ENCODE measurements at regions not wholly inside any gene's neighbourhood (a gene's known extent, or its start where the extent isn't known, plus 50 kb on each side); places are given as distances from the start of the nearest gene placed in this dataset.

DNA sequence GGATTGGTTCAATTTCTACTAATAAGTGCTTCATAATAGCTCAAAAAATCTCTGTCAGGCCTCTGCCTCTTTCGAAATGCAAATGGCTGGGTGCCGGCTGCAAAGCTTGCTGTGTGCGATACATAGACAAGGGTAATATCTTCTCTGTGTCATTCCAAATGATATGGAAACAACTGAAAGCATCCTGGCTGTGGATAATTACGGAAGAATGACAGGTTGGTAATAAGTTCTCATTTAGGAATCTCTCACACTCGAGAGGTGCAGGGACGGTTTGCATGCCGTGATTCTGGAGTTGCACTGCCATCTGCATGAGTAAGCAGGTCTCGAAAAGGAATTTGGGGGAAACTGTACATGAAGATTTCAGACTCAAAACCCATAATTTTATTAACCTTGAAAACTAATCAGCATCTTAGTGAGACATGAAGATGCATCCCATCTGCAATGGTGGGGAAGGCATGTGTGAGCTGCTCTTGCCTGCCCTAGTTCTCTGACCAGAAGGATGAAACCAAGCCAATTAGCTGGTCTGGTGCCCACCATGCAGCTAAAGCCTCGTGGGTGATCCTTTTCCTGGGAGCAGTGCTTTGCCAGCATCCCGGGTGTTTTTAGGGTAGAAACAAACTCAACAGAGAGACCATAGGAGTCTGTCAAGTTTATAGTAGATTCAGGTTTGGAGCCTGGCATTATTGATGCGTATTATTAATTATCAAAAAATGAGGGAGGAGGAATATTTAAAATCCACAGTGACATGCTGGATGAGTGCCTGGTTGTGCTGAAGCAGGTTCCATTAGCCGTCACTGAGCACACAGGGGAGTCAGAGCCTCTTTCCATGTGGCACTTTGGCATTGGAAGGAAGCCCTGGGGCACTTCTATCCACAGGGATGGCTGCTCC, 503.6 kb upstream of the MGMT start:
- no peak for DNase-seq (ENCODE audit: insufficient read length, low spot score)
- no peak for FAIRE-seq

DNA sequence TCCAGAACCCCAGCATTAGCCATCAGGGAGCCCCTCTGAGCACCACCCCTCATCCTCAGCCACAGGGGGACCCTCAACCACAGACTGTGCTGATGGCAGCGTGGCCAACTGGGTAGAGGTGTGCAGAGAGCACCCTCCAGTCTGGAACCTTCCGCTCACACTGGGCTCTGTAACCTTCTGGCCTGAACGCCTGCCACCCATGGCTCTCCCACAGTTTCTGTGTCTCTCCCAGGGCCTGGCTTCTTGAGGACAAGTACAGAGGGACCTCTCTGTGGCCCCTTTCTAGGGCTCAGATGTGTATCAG, 503.0 kb upstream of the MGMT start:
- FAIRE-seq (no peak), DNase-seq (ENCODE audit: insufficient read length, low spot score) (no peak)

- DNase-seq (ENCODE audit: insufficient read length, low spot score), result no peak
- FAIRE-seq, result no peak
Measured at GRCh38 chr10:128967980-128968756, 498.9 kb upstream of the MGMT start.

DNA sequence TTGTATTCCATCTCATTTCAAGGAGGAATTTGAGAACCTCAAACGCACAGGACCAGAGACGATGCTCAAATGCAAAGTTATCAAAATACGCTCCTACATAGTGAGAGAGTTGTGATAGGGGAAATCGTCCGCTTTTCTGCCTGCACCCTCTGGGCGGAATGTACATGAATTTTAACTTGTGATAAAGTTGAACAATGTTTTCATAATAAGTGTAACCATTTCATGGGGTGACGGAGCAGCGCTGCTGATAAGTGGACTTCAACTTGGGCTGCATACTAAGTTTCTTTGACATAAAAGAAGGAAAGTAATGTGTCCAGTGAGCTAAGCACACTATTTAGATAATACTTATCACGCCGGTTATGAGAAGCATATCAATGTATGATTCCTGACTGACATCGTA, 497.5 kb upstream of the MGMT start:
- DNase-seq (ENCODE audit: insufficient read length, low spot score), result no peak
- no peak for FAIRE-seq

DNA sequence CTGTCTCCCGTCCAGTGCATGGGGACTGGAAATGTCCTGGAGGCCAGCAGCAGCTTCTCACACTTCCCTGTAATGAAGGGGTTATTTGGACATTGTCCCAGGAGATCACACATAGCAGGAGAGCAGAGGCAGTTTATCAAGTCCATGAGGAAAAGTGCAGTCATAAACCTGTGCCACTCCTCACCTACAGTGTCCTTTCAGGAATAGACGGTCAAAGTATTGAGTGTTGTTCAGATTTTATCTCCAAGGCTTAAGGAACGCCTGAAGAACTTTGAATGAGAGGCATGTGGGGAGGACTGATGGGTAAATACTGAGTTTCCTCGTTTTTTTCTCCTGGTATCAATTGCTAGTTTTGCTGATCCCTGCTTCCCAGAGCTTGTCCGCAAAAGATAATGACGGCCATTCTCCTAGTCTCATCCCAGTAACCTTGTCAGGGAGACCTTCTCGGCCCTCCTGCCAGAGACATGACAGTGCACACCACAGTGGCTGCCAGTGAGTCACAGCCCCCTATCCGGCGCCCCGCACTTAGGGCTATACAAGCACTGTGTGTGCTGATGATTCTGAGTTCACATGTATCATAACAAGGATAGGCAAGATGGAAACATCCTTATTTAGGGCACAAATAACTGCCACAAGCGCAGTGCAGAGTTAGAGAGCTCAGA, 495.5 kb upstream of the MGMT start:
- no peak for FAIRE-seq
- DNase-seq (ENCODE audit: insufficient read length, low spot score), result no peak

DNA sequence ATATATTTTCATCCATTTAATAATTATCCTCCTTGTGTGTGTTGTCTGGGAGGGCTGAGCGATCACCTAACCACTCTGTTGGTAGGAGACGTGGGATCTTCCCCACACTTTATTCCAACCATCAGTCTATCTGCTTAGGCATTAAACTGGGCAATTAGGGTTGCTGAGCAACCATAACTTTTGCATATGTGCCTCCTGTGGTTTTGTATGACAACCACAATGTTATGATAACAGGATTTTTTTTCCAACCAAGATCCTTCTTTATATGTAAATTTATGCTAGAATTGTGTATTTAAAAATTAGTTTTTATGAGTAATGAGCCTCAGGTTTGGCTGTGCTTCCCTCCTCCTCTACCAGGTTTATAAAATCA, 495.0 kb upstream of the MGMT start:
- no peak for FAIRE-seq
- DNase-seq (ENCODE audit: insufficient read length, low spot score), result no peak

- DNase-seq (ENCODE audit: insufficient read length, low spot score) (no peak), FAIRE-seq (no peak)
Measured at GRCh38 chr10:128973221-128973620, 493.8 kb upstream of the MGMT start.

DNA sequence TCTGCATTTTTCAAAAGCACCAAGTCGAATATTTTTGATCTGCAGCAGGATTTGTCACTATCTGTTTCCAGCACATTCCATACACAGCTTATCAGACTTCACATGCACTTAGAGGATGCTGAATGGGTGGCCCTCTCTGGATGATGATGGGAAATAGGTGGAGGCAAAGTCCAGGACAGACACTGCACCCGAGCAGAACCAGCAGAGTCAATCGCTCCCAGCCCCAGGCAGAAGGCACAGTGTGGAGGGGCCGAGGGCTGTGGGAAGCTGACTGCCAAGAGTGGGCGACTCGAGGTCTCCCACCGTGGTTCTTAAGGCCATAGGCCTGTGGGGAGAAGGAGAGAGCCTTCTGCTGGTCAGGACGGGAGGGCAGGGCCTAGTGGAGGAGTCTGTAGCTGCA, 490.2 kb upstream of the MGMT start:
- DNase-seq (ENCODE audit: insufficient read length, low spot score), result no peak
- no peak for FAIRE-seq

- no peak for FAIRE-seq
- DNase-seq (ENCODE audit: insufficient read length, low spot score), result no peak
Measured at GRCh38 chr10:128978211-128978610, 488.8 kb upstream of the MGMT start.

DNA sequence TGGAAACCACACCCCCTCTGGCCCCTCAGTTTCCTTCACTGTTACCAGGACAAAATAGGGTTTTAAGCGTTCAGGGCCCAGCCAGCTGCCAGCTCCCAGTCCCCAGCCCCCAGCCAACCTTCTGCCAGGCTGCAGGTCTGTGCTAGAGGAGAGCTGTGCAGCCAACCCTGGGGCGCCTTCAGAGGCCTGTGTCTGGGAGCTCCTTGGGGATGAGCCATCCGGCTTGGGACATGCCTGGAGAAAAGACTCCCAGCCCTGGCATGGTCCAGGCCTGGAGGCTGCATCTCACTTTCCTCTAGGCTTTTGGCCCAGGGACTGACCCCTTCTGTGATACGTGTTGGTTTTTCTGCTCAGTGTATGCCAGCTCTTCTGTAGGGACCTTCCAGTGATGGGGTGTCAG, 487.6 kb upstream of the MGMT start:
- FAIRE-seq, result no peak

DNA sequence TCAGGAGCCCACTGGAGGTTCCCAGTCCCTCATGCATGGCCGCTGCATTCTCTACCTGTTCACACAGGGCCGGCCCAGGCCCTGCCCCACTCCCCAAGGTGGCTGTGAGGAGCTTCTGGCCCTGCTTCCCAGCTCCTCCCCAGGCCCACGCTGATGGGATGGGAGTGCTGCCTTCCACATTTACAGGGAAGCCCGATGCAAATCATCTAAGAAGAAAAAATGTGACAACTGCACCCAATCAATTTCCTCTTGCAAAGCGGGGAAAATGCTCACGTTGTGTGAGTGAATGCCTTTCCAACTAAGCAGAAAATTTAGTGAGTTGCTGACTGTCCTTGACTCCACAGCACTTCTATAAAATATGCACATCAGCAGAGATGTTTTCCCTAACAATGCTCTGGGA, 485.8 kb upstream of the MGMT start:
- DNase-seq (ENCODE audit: insufficient read length, low spot score) (no peak), FAIRE-seq (no peak)

More for the DNA sequence above, 487.6 kb upstream of the MGMT start:
- DNase-seq (ENCODE audit: insufficient read length, low spot score), result no peak

DNA sequence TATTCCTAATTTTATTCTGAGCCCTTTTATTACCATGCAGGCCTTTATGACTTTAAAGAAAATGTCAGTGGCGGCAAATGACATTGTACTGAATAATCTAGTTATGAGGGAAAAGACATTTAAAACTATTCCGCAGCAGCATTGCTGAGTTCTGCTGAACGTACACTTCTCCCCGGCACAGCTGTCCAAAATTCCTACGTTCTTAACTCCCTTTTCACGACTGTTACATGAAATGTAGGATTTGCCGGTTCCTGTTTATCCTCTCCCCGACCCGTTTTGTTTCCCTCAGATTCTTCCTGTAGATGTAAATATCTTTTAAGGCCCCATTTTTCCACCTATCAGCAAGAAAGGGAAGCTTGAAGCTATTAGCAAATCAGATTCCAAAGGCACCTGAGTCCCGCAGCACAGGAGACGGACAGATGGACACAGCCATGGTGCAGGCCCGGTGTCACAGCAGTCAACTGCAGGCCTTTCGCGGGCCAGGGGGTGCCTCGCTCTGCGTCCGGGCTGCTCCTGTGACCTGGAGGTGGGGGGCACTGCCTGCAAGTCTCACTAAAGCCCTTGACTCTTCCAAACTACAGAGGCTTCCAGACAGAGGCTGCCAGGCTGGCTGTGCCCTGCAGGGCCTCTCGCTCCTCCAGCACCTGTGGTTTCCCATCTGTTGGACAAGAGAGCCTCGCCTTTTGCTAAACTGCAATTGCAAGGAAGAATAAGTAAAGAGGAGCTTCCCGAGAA, 485.0 kb upstream of the MGMT start:
- no peak for FAIRE-seq
- DNase-seq (ENCODE audit: insufficient read length, low spot score), result no peak

DNA sequence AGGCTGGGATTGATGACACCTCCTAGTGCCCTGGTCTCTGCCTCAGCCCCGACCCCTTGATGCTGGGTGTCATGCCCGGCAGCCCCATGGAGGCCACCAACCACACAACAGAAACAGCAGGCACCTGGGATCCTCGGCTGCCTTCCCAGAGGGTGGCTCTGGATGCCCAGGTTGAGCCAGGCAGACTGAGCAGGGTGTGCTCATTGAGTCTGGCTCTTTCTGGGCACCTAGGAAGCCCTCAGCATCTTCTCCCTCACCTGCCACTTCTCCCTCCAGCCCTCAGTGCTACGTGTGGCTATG, 484.5 kb upstream of the MGMT start:
- no peak for FAIRE-seq
- DNase-seq (ENCODE audit: insufficient read length, low spot score), result no peak

DNA sequence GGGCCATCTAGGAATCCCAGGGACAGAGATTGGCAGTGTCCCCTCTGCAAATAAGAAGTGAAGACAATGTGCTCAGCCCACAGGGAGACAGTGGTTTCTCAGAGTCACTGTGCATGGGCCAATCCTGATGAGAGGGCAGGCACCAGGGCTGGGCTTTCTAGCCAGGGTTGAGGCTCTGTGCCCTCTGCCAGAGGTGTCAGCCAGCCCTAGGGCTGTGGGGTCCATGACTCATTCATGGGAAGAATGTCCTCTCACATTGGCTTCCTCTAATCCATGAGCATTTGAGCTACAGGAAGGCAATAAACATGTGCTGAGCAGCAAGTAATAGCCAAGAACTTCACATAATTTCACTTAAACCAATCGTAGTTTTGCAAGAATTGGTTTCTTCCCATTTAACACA, 482.0 kb upstream of the MGMT start:
- FAIRE-seq, result no peak
- no peak for DNase-seq (ENCODE audit: insufficient read length, low spot score)

- DNase-seq (ENCODE audit: insufficient read length, low spot score), result no peak
- no peak for FAIRE-seq
Measured at GRCh38 chr10:128990986-128991385, 476.1 kb upstream of the MGMT start.

DNA sequence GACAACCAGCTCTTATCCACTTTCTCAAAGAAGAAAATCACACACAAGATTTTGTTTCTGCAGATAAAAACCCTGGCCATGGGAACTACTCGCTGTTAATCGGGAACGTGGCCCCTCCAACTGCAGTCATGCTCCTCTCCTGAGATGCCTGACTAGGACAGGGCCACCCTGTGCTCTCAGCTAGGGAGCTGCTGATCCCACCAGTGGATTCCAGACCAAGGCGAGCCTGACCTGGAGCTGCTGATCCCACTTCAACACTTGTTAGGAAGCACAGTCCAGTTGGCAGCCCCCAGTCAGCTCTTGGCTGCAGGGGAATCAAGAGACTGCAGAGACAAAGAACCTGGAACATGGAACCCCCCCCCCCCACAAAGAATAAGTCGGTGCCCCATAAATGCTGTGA, 474.3 kb upstream of the MGMT start:
- DNase-seq (ENCODE audit: insufficient read length, low spot score), result no peak
- FAIRE-seq, result no peak

- DNase-seq (ENCODE audit: insufficient read length, low spot score) (no peak), FAIRE-seq (no peak)
Measured at GRCh38 chr10:128993443-128993842, 473.6 kb upstream of the MGMT start.

DNA sequence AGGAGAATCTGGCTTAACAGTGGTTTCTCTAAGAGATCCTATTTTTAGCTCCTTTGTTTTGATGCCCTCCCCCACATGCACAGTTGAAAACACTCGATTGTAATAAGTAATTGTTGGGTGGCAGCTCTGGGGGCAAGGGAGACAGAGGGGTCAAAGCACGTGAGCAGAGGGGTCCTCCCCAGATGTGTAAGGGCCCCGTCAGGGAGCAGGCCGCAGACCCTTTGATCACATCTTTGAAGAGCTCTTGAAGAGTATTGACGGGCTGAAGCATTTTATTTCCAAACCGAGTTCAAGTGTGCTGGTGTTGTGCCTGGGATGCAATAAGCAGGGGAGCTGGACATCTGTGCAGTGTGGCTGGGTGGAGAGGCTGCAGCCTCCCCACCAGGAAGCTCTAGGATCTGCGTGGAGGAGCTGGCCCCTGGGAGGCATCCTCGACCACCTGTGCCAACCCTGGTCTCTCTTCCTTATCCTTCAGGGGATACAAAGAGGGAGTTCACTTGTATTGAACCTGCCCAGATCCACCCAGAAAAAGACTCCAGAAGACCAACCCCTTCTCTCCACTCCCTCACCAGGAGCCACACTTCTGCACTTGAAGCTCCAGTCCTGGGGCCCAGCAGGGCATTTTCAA, 473.0 kb upstream of the MGMT start:
- DNase-seq (ENCODE audit: insufficient read length, low spot score), result no peak
- FAIRE-seq, result no peak

DNA sequence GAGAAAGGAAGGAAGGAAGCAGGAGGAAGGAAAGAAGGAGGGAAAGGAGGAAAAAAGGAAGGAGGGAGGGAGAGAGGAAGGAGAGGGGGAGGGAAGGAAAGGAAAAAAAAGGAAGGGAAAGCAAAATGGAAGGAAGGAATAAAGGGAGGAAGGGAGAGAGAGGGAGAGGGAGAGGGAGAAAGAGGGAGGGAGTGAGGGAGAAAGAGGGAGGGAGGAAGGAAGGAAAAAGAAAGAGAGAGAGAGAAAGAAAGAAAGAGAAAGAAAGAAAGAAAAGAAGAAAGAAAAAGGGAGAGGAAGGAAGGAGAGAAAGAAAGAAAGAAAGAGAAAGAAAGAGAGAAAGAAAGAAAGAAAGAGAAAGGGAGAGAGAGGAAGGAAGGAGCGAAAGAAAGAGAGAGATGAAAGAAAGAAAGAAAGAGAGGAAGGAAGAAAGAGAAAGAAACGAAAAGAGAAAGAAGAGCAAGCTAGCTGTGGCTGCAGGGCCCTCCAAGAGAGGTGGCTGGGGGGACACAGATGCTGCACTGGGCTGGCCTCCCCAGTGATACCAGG, 472.4 kb upstream of the MGMT start:
- DNase-seq (ENCODE audit: insufficient read length, low spot score), result no peak
- FAIRE-seq, result no peak

DNA sequence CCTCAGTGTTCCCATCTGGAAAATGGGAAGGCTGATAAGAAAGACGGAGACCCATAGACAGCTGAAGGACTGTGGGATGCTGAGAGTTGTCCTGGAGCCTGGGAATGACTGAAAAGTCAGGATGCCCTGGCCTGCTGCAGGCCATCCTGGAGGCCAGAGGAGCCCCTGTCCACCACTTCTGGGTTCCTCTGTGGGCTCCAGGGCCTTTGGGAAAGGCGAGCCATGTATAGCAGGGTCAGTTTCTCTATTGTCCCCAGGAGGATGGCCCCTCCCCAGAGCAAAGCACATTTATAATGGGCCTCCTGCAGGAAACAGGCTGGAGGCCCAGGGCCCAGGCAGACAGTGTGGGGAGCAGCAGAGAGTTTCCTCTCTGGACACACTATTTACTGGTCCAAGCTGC, 471.4 kb upstream of the MGMT start:
- no peak for DNase-seq (ENCODE audit: insufficient read length, low spot score)
- FAIRE-seq, result no peak

DNA sequence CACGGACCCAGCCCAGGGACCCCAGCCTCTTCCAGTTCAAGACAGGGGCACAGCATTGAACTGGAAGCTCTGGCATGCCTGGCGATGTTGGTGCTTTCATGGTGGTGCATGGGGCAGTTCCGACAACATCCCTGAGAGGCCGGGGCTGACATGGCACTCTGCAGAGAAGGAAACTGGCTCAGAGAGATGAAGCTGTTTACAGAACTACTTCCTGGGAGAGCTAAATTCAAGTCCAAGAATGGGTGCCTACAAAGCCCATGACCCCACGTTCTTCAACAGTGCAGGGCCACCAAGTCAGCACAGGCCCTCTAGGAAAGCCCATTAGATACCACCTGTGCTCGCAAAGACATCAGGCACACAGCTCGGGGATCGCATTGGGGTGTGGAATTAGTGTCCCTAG, 470.9 kb upstream of the MGMT start:
- DNase-seq (ENCODE audit: insufficient read length, low spot score), result no peak
- FAIRE-seq, result no peak
